ENCODE measurements at regions not wholly inside any gene's neighbourhood (a gene's known extent, or its start where the extent isn't known, plus 50 kb on each side); places are given as distances from the start of the nearest gene placed in this dataset.

GRCh38 chr11:11039208-11039965, 181.5 kb upstream of the ZBED5 start:
- Histone ChIP-seq H4K20me1 (replicated peaks; ENCODE audit: control insufficient read depth, extremely low read depth, insufficient read depth, low read length) (no peaks in the 10 kb centered on the region), H3K27ac (ENCODE audit: insufficient read depth, low read depth, low read length) (no peak overlapping the region), H3K9me3 (replicated peaks; ENCODE audit: control insufficient read depth, insufficient read depth, low read length) (no peaks in the 10 kb centered on the region), H3K27me3 (ENCODE audit: control insufficient read depth in 2 of 2, insufficient read depth in 2 of 2, low read length in 2 of 2) (peaks cover 0 to 13% of the 10 kb centered on the region in 2 experiments), H3K4me3 (replicated peaks in 1 of 3; ENCODE audit: insufficient read depth in 1 of 3, low read depth in 1 of 3, low read length in 3 of 3) (no peak overlapping the region), H3K4me2 (ENCODE audit: insufficient read depth, low read length) (no peak overlapping the region), H3K79me2 (ENCODE audit: control insufficient read depth, insufficient read depth, low read length) (no peaks in the 10 kb centered on the region), H3K4me1 (ENCODE audit: control insufficient read depth, extremely low read depth, insufficient read depth, low read length) (no peaks in the 10 kb centered on the region), H3K9ac (replicated peaks; ENCODE audit: extremely low read depth, insufficient read depth, low read length) (no peak overlapping the region), H2AFZ (ENCODE audit: low read depth, low read length) (no peak overlapping the region), H3K9me1 (replicated peaks; ENCODE audit: control insufficient read depth, extremely low read depth, insufficient read depth, low read length) (no peaks in the 10 kb centered on the region), H3K36me3 (ENCODE audit: control insufficient read depth in 2 of 2, extremely low read depth in 1 of 2, insufficient read depth in 2 of 2, low read length in 2 of 2) (no peaks in the 10 kb centered on the region)
- FAIRE-seq (no peak), DNase-seq (ENCODE audit: low read depth, low spot score) (no peak)
- dilution Hi-C loops (cut with MboI; ENCODE audit: extremely low pct_ligation_motif_present, low sequenced_read_pairs) = no loop called here
- CTCF ChIA-PET = interaction anchor here (1.5 to 6.2 kb wide), 4 partner anchors 11 to 748 kb away, joined by 3 to 53 read pairs (median 28); partner anchors contain the start of gene GALNT18
- intact Hi-C loops (cut with micrococcal nuclease) = no loop called here
- POLR2A ChIA-PET = no interaction called here
- no TSS peak for BruUV-seq (replicated peaks)
- TF ChIP-seq POLR2A (IDR thresholded peaks at IDR 0.05; ENCODE audit: low read depth, low read length) (no peak), MAX (IDR thresholded peaks at IDR 0.05; ENCODE audit: insufficient read depth, insufficient read length) (no peak), JUN (IDR thresholded peaks at IDR 0.05; ENCODE audit: borderline replicate concordance, insufficient read depth, insufficient read length, low read depth) (no peak), GATA2 (IDR thresholded peaks at IDR 0.05; ENCODE audit: insufficient read depth, insufficient read length, low read depth, low read length) (no peak), POLR2AphosphoS5 (IDR thresholded peaks at IDR 0.05; ENCODE audit: insufficient read depth, low read depth, low read length) (no peak), CTCF (IDR thresholded peaks at IDR 0.05; ENCODE audit: extremely low read depth in 1 of 2, insufficient read depth in 1 of 2, low read depth in 1 of 2, low read length in 2 of 2) (no peak)
